ENCODE measurements at regions not wholly inside any gene's neighbourhood (a gene's known extent, or its start where the extent isn't known, plus 50 kb on each side); places are given as distances from the start of the nearest gene placed in this dataset.

- Mint-ChIP-seq H3K27me3 (no peaks in the 10 kb centered on the region), H3K27ac (no peak overlapping the region)
- CTCF ChIA-PET: no interaction called here
Measured at GRCh38 chr9:3027210-3027609, 183.3 kb upstream of the PUM3 start.

GRCh38 chr9:3023449-3023848, 179.6 kb upstream of the PUM3 start:
- POLR2A ChIA-PET: no interaction called here

More at GRCh38 chr9:3027210-3027609, 183.3 kb upstream of the PUM3 start:
- ATAC-seq (ENCODE audit: low read depth) (no peak), DNase-seq (no peak)
- Mint-ChIP-seq H3K4me1 (no peaks in the 10 kb centered on the region), H3K4me3 (no peak overlapping the region), H3K36me3 (ENCODE audit: low read depth) (no peaks in the 10 kb centered on the region), H3K9me3 (no peaks in the 10 kb centered on the region)
- no peak for TF ChIP-seq CTCF (IDR thresholded peaks at IDR 0.05)
- POLR2A ChIA-PET: no interaction called here
- intact Hi-C loops (cut with micrococcal nuclease): no loop called here

GRCh38 chr9:3018691-3019230, 174.9 kb upstream of the PUM3 start:
- Mint-ChIP-seq H3K4me1 (no peaks in the 10 kb centered on the region), H3K27ac (no peak overlapping the region), H3K4me3 (no peak overlapping the region), H3K27me3 (no peaks in the 10 kb centered on the region), H3K9me3 (no peaks in the 10 kb centered on the region), H3K36me3 (ENCODE audit: low read depth) (no peaks in the 10 kb centered on the region)
- DNase-seq (no peak), ATAC-seq (ENCODE audit: low read depth) (no peak)
- TF ChIP-seq CTCF (IDR thresholded peaks at IDR 0.05): no peak
- intact Hi-C loops (cut with micrococcal nuclease): no loop called here
- CTCF ChIA-PET: no interaction called here
- POLR2A ChIA-PET: no interaction called here

More at GRCh38 chr9:3023449-3023848, 179.6 kb upstream of the PUM3 start:
- no peaks in the 10 kb centered on the region for H3K27me3 Mint-ChIP-seq
- no peaks in the 10 kb centered on the region for H3K4me1 Mint-ChIP-seq
- intact Hi-C loops (cut with micrococcal nuclease): no loop called here
- ATAC-seq (ENCODE audit: low read depth) (no peak), DNase-seq (no peak)
- H3K27ac Mint-ChIP-seq: no peak overlapping the region
- TF ChIP-seq CTCF (IDR thresholded peaks at IDR 0.05): no peak
- no peaks in the 10 kb centered on the region for H3K9me3 Mint-ChIP-seq
- H3K36me3 Mint-ChIP-seq (ENCODE audit: low read depth): no peaks in the 10 kb centered on the region
- no peak overlapping the region for H3K4me3 Mint-ChIP-seq
- CTCF ChIA-PET: no interaction called here

GRCh38 chr9:3018071-3018470, 174.2 kb upstream of the PUM3 start:
- ChIA-PET CTCF (no interaction called here), POLR2A (no interaction called here)
- no peaks in the 10 kb centered on the region for H3K9me3 Mint-ChIP-seq
- no peak for TF ChIP-seq CTCF (IDR thresholded peaks at IDR 0.05)
- no peaks in the 10 kb centered on the region for H3K4me1 Mint-ChIP-seq
- H3K27me3 Mint-ChIP-seq: no peaks in the 10 kb centered on the region
- no peaks in the 10 kb centered on the region for H3K36me3 Mint-ChIP-seq (ENCODE audit: low read depth)
- intact Hi-C loops (cut with micrococcal nuclease): no loop called here
- H3K4me3 Mint-ChIP-seq: no peak overlapping the region
- no peak for DNase-seq
- no peak overlapping the region for H3K27ac Mint-ChIP-seq
- no peak for ATAC-seq (ENCODE audit: low read depth)

- no peak for ATAC-seq (ENCODE audit: low read depth)
- H3K27me3 Mint-ChIP-seq: no peaks in the 10 kb centered on the region
- no peak overlapping the region for H3K4me3 Mint-ChIP-seq
- no peak for TF ChIP-seq CTCF (IDR thresholded peaks at IDR 0.05)
- CTCF ChIA-PET: no interaction called here
- POLR2A ChIA-PET: no interaction called here
- peaks cover 4% of the 10 kb centered on the region for H3K9me3 Mint-ChIP-seq
- H3K27ac Mint-ChIP-seq: no peak overlapping the region
- no peaks in the 10 kb centered on the region for H3K4me1 Mint-ChIP-seq
- DNase-seq: no peak
- no peaks in the 10 kb centered on the region for H3K36me3 Mint-ChIP-seq (ENCODE audit: low read depth)
- intact Hi-C loops (cut with micrococcal nuclease): no loop called here
Measured at GRCh38 chr9:3014178-3014577, 170.3 kb upstream of the PUM3 start.
